HEK293 (cell line): ENCODE measurements at regions not wholly inside any gene's neighbourhood (a gene's known extent, or its start where the extent isn't known, plus 50 kb on each side); places are given as distances from the start of the nearest gene placed in this dataset.

ENCODE experiments used
- CTCF ChIP-seq: fragments of 450-650 bp; formaldehyde crosslinking; IDR thresholded peaks from 2 replicates; pipeline ENCODE4 v1.5.1; 2016; ENCODE audit warnings: missing biosample characterization, missing genetic modification characterization
- KLF7 ChIP-seq: fragments of 450-650 bp; formaldehyde crosslinking; IDR thresholded peaks from 2 replicates; pipeline ENCODE4 v1.5.1; 2016; ENCODE audit warnings: missing biosample characterization, missing genetic modification characterization, borderline replicate concordance
- YY1 ChIP-seq: fragments of 450-650 bp; formaldehyde crosslinking; IDR thresholded peaks from 2 replicates; pipeline ENCODE4 v1.5.1; 2018; ENCODE audit warnings: missing biosample characterization, missing genetic modification characterization
- ZNF221 ChIP-seq: fragments of 450-650 bp; formaldehyde crosslinking; IDR thresholded peaks from 2 replicates; pipeline ENCODE4 v1.5.1; 2017; ENCODE audit warnings: missing biosample characterization, missing genetic modification characterization, borderline replicate concordance
- TF ChIP-seq, protein P1 (sequence below): fragments of 450-650 bp; formaldehyde crosslinking; IDR thresholded peaks from 2 replicates; pipeline ENCODE4 v1.5.1; 2016; ENCODE audit warnings: missing biosample characterization, missing genetic modification characterization

DNA sequence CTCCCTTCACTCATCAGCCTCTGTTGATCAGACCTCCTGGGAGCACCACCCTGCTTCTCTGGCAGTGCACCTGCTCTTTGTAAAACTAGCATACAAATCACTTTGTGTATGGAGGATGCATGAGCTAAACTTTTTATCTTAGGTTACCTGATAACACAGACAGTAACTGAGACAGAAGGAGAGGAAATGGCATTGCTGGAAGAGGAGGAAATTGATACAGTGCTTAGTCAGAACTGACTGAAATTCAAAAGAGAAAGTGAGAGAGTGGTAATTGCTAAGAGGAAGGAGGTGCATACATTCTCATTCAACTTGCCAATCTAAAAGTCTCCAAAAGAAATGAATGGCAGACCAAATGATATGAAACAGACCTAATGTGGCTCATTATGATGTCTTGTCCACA, 1120.7 kb downstream of the GATA3 start:
- TF ChIP-seq CTCF (no peak), ZNF221 (tag by site-specific recombination) (no peak), KLF7 (tag by site-specific recombination) (no peak), YY1 (tag by site-specific recombination) (no peak)
- TF ChIP-seq, protein P1, sequence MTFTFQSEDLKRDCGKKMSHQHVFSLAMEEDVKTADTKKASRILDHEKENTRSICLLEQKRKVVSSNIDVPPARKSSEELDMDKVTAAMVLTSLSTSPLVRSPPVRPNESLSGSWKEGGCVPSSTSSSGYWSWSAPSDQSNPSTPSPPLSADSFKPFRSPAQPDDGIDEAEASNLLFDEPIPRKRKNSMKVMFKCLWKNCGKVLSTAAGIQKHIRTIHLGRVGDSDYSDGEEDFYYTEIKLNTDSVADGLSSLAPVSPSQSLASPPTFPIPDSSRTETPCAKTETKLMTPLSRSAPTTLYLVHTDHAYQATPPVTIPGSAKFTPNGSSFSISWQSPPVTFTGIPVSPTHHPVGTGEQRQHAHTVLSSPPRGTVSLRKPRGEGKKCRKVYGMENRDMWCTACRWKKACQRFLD (tag by site-specific recombination), result no peak
